OCI-LY7 (cell line): ENCODE measurements at regions not wholly inside any gene's neighbourhood (a gene's known extent, or its start where the extent isn't known, plus 50 kb on each side); places are given as distances from the start of the nearest gene placed in this dataset.

Experiments
- BruUV-seq: library from RNA; stranded (reverse); fragments of 400-500 nt; replicated peaks from 2 replicates; lab custom pipeline; 2021; lab: Mats Ljungman, UMichigan
- CTCF ChIA-PET: fragments of 300-600 bp; sonication (Branson Sonifier 250); formaldehyde crosslinking; loops from one replicate; lab custom pipeline; 2022; ENCODE audit warnings: antibody characterized with exemption; ENCODE audit not compliant: unreplicated experiment; lab: Charles Lee
- POLR2A ChIA-PET: fragments of 300-600 bp; sonication (Branson Sonifier 250); formaldehyde crosslinking; loops from one replicate; lab custom pipeline; 2022; ENCODE audit warnings: antibody characterized with exemption; lab: Charles Lee
- DNase-seq: peaks from one replicate; pipeline ENCODE4 v3.0.0-alpha.2; 2015; ENCODE audit warnings: low spot score
- H2AFZ ChIP-seq: fragments of 200-600 bp; sonication (generic), shearing (Covaris generic); 2 replicates; pipeline ENCODE4 v1.6.1; 2014; ENCODE audit warnings: mild to moderate bottlenecking, antibody characterized with exemption, low read length, moderate library complexity
- H3K27ac ChIP-seq: fragments of 200-600 bp; sonication (generic); 2 replicates; pipeline ENCODE4 v1.5.1; 2014; ENCODE audit warnings: mixed run types, low read depth, mild to moderate bottlenecking, moderate library complexity, low read length, inconsistent platforms; ENCODE audit not compliant: poor library complexity, severe bottlenecking
- H3K36me3 ChIP-seq: fragments of 200-600 bp; sonication (generic); 2 replicates; pipeline ENCODE4 v1.6.1; 2014; ENCODE audit warnings: mild to moderate bottlenecking, antibody characterized with exemption, low read length, moderate library complexity, mixed read lengths; ENCODE audit not compliant: insufficient read depth
- H3K4me1 ChIP-seq: fragments of 200-600 bp; sonication (generic); 2 replicates; pipeline ENCODE4 v1.5.1; 2014; ENCODE audit warnings: mild to moderate bottlenecking, low read length; ENCODE audit not compliant: insufficient read depth, poor library complexity, severe bottlenecking
- H3K4me2 ChIP-seq: fragments of 200-600 bp; sonication (generic); 2 replicates; pipeline ENCODE4 v1.6.1; 2014; ENCODE audit warnings: mild to moderate bottlenecking, low read length
- H3K4me3 ChIP-seq: fragments of 200-600 bp; sonication (generic); 2 replicates; pipeline ENCODE4 v1.5.1; 2014; ENCODE audit warnings: mild to moderate bottlenecking, low read depth, low read length; ENCODE audit not compliant: poor library complexity, severe bottlenecking
- H3K79me2 ChIP-seq: fragments of 200-600 bp; sonication (generic); 2 replicates; pipeline ENCODE4 v1.6.1; 2016; ENCODE audit warnings: low read depth, mild to moderate bottlenecking, low read length, moderate library complexity, mixed read lengths; ENCODE audit not compliant: insufficient read depth
- H3K9me2 ChIP-seq: fragments of 200-600 bp; sonication (generic); 2 replicates; pipeline ENCODE4 v1.6.1; 2016; ENCODE audit warnings: mild to moderate bottlenecking, low read length, mixed read lengths; ENCODE audit not compliant: insufficient read depth
- H3K9me3 ChIP-seq: fragments of 200-600 bp; sonication (generic); 2 replicates; pipeline ENCODE4 v1.6.1; 2014; ENCODE audit warnings: mild to moderate bottlenecking, mixed run types, low read length, mixed read lengths
- H4K20me1 ChIP-seq: fragments of 200-600 bp; sonication (generic); 2 replicates; pipeline ENCODE4 v1.6.1; 2014; ENCODE audit warnings: mild to moderate bottlenecking, antibody characterized with exemption, low read length, moderate library complexity, mixed read lengths; ENCODE audit not compliant: insufficient read depth
- EZH2phosphoT487 ChIP-seq: fragments of 200-600 bp; sonication (generic); IDR thresholded peaks from 2 replicates; pipeline ENCODE4 v1.6.1; 2018; ENCODE audit warnings: low read depth, borderline replicate concordance, mild to moderate bottlenecking, mixed run types, antibody characterized with exemption, low read length, moderate library complexity, mixed read lengths
- intact Hi-C: fragments of 100-400 bp; cut with micrococcal nuclease; formaldehyde crosslinking; loops from one replicate; pipeline ENCODE4 v1.10.0; 2022; ENCODE audit not compliant: unreplicated experiment
- TF ChIP-seq, protein P1 (sequence below): fragments of 200-600 bp; sonication (generic); conservative IDR thresholded peaks from 2 replicates; pipeline ENCODE4 v1.5.1; 2014; ENCODE audit warnings: mild to moderate bottlenecking, antibody characterized with exemption, low read length, moderate library complexity, mixed read lengths

DNA sequence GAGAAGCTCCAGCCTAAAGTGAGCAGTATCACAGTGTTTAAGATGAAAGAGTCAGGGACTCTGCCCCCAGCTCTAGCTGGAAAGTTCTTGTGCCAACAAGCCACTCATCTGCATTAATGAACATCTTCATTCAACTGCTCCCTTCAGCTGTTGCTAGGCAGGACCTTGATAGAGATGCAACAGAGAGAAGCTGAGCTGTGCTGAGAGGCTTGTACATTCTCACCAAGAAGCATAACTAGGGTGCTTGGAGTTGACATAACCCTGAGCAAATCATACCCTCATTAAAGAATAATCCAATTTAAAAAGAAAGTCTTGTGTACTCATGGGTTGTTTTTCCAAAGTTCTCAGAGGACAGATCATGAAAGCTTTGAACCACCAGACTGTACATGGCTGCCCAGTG, 63.2 kb downstream of the ATXN3L start:
- no peaks in the 10 kb centered on the region for H3K9me2 ChIP-seq
- H3K4me2 ChIP-seq = no peak overlapping the region
- ChIA-PET POLR2A (no interaction called here), CTCF (no interaction called here)
- no peak overlapping the region for H3K27ac ChIP-seq
- H2AFZ ChIP-seq = no peak overlapping the region
- no peaks in the 10 kb centered on the region for H3K36me3 ChIP-seq
- no peaks in the 10 kb centered on the region for H3K79me2 ChIP-seq
- H3K4me1 ChIP-seq = peaks cover 6% of the 10 kb centered on the region
- no peak for DNase-seq
- BruUV-seq = no TSS peak
- H3K4me3 ChIP-seq = no peak overlapping the region
- no peaks in the 10 kb centered on the region for H4K20me1 ChIP-seq
- no peaks in the 10 kb centered on the region for H3K9me3 ChIP-seq
- intact Hi-C loops = no loop called here
- TF ChIP-seq, protein P1, sequence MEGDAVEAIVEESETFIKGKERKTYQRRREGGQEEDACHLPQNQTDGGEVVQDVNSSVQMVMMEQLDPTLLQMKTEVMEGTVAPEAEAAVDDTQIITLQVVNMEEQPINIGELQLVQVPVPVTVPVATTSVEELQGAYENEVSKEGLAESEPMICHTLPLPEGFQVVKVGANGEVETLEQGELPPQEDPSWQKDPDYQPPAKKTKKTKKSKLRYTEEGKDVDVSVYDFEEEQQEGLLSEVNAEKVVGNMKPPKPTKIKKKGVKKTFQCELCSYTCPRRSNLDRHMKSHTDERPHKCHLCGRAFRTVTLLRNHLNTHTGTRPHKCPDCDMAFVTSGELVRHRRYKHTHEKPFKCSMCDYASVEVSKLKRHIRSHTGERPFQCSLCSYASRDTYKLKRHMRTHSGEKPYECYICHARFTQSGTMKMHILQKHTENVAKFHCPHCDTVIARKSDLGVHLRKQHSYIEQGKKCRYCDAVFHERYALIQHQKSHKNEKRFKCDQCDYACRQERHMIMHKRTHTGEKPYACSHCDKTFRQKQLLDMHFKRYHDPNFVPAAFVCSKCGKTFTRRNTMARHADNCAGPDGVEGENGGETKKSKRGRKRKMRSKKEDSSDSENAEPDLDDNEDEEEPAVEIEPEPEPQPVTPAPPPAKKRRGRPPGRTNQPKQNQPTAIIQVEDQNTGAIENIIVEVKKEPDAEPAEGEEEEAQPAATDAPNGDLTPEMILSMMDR = no peak
- TF ChIP-seq EZH2phosphoT487 = no peak

DNA sequence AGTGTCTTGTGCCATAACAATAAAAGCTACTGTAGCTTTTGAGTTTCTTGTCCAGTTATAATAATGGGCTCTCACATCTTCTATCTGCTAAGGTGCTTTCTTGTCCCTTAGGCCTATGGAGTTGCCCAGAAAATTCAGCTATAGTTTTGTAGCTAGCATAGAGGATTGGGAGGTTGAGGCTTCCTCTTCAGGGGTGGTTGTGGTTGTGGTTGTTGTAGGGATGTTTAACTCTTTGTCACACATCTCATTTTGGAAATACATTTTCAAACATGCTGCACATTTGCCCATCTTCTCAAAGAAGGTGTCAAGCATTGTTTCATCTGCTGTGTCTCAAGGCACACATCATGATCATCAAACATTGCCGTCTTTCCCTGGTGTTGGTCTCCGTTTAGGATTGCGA, 65.0 kb downstream of the ATXN3L start:
- peak overlapping the region; percentile 63; the same call in 1 of the 2 replicates for H2AFZ ChIP-seq
- TF ChIP-seq EZH2phosphoT487 = no peak
- TF ChIP-seq, protein P1 = no peak
- ChIA-PET CTCF (no interaction called here), POLR2A (interaction anchor here (0.5 to 1.2 kb wide), 3 partner anchors 12 to 1532 kb away, joined by 3 read pairs; no protein-coding TSS in a partner anchor)
- H3K4me3 ChIP-seq = no peak overlapping the region
- H3K36me3 ChIP-seq = no peaks in the 10 kb centered on the region
- BruUV-seq = no TSS peak
- H3K27ac ChIP-seq = no peak overlapping the region
- no peaks in the 10 kb centered on the region for H4K20me1 ChIP-seq
- H3K9me3 ChIP-seq = no peaks in the 10 kb centered on the region
- no peaks in the 10 kb centered on the region for H3K9me2 ChIP-seq
- intact Hi-C loops = no loop called here
- DNase-seq = no peak
- H3K4me2 ChIP-seq = no peak overlapping the region
- no peaks in the 10 kb centered on the region for H3K79me2 ChIP-seq
- peaks cover 6% of the 10 kb centered on the region for H3K4me1 ChIP-seq

DNA sequence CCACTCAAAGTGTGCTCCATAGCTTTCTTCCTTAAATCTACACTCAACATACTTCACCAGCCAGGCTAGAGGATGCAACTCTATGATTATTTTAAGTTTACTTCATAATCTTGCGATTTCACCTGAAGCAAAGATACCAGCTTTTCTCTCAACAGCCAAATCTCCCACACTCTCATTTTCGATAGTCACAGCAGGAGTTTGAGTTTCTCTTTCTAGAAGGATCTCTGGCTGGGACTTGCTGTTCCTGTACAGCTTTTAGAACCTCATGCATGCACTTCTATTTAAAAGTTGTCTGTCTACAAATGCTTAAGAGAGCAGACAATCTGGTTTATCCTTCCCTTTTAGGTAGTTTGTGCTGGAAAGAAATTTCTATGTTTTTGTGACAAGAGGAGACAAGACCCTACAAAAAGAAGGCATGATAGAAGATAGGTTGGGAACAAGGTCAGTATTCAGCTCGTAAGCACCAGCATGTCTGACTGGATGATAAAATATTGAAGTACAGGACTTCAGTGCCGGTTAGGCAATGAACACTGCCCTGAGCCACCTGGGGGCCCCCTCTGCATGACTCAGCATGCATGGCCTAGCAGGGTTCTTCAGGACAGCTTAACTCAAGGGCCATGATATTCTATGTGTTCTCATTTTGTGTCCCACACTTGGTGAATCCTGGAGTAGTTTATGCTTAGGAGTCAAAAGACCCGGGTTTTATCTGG, 65.6 kb downstream of the ATXN3L start:
- Histone ChIP-seq H4K20me1 (no peaks in the 10 kb centered on the region), H3K4me2 (no peak overlapping the region), H3K9me3 (no peaks in the 10 kb centered on the region), H2AFZ (peak overlapping the region; percentile 63), H3K4me1 (peaks cover 6% of the 10 kb centered on the region), H3K4me3 (no peak overlapping the region), H3K79me2 (no peaks in the 10 kb centered on the region), H3K9me2 (no peaks in the 10 kb centered on the region), H3K27ac (no peak overlapping the region), H3K36me3 (no peaks in the 10 kb centered on the region)
- TF ChIP-seq, protein P1 = 0 out of 2 replicates have a peak, but pooled peaks have one; percentile 15
- no peak for TF ChIP-seq EZH2phosphoT487
- DNase-seq = peak; percentile 24
- ChIA-PET CTCF (no interaction called here), POLR2A (interaction anchor here (0.5 kb wide), 1 partner anchor 146 kb away, joined by 3 read pairs; no protein-coding TSS in a partner anchor)
- BruUV-seq = no TSS peak
- intact Hi-C loops = no loop called here
